GM23338 (cell line): ENCODE measurements at regions not wholly inside any gene's neighbourhood (a gene's known extent, or its start where the extent isn't known, plus 50 kb on each side); places are given as distances from the start of the nearest gene placed in this dataset.

Experiments
- CTCF ChIP-seq, 2 experiments: fragments of 200-600 bp in 1 of 2; sonication (generic) in 1 of 2; conservative IDR thresholded peaks; 2 replicates each; pipeline versions ENCODE4 v1.5.1 to v1.6.1; 2016 to 2017; ENCODE audit warnings: antibody characterized with exemption in 2 of 2, low read depth in 2 of 2, mild to moderate bottlenecking in 2 of 2, moderate library complexity in 1 of 2
- EZH2 ChIP-seq: fragments of 200-600 bp; sonication (generic); IDR thresholded peaks from one replicate; pipeline ENCODE4 v1.8.0; 2017; ENCODE audit warnings: antibody characterized with exemption, mild to moderate bottlenecking, low read depth; ENCODE audit not compliant: unreplicated experiment
- EZH2phosphoT487 ChIP-seq: fragments of 200-600 bp; sonication (generic); IDR thresholded peaks from one replicate; pipeline ENCODE4 v1.8.1; 2018; ENCODE audit warnings: antibody characterized with exemption; ENCODE audit not compliant: unreplicated experiment
- POLR2AphosphoS5 ChIP-seq: IDR thresholded peaks from 2 replicates; pipeline ENCODE4 v1.6.1; 2016; ENCODE audit warnings: antibody characterized with exemption, low read depth
- REST ChIP-seq: IDR thresholded peaks from one replicate; pipeline ENCODE4 v1.6.1; 2018; ENCODE audit warnings: antibody characterized with exemption; ENCODE audit not compliant: unreplicated experiment
- STAT1 ChIP-seq: IDR thresholded peaks from one replicate; pipeline ENCODE4 v1.6.1; 2016; ENCODE audit warnings: antibody characterized with exemption; ENCODE audit not compliant: unreplicated experiment
- ZNF462 ChIP-seq: fragments of 250-450 bp; sonication (Bioruptor Pico); IDR thresholded peaks from 2 replicates; pipeline ENCODE4 v1.5.0; 2020; ENCODE audit warnings: mild to moderate bottlenecking, moderate library complexity

- TF ChIP-seq CTCF (conservative IDR thresholded peaks at IDR 0.05; ENCODE audit: low read depth in 2 of 2) (no peak), POLR2AphosphoS5 (no peak), STAT1 (no peak), REST (no peak), EZH2phosphoT487 (no peak), ZNF462 (CRISPR knock-in tag) (no peak), EZH2 (no peak)
Observed at GRCh38 chr7:106472741-106473140, 188.0 kb upstream of the NAMPT start.
